ENCODE measurements at regions not wholly inside any gene's neighbourhood (a gene's known extent, or its start where the extent isn't known, plus 50 kb on each side); places are given as distances from the start of the nearest gene placed in this dataset.

DNA sequence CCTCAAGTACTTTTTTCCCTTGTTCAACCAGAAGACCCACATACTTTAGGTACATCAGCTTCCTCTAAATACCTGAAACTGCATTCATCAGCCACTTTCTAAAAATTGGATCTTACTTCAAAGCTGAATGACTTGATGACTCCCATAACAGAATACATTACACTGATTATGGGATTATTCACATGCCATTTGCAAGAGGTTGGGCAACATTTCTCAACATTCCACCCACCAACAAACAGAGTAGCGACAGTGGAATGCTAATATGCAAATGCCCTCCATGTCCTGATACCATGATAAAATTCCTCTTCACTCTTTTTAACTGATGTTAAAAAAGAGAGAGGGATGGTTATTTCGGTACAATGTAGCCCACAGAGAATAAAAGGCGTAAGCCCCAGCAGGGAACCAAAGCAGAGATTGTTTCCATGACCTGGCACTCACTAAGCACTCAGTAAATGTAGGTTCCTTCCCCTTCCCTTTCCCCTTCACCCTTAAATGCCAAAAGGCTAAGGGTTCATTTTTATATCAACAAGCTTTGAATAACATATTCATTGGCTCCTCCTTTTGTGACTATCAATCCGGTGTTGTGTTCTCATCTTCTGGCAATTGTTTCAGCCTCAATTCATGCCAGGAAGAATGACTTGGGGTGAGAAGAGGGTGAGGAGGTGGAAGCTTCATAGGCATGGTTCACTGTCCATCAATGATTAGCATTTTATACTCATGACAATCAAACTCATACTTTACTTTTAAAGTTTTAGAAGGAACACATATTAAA lies 317.2 kb downstream of the DHX15 start:
- DNase-seq (ENCODE audit: extremely low read depth in 1 of 4, low spot score in 3 of 4), result no peak
- CTCF ChIA-PET (ENCODE audit: low intra/inter-chr PET ratio), result no interaction called here
- Histone ChIP-seq H4K20me1 (replicated peaks; ENCODE audit: control insufficient read depth, insufficient read depth, low read length) (no peaks in the 10 kb centered on the region), H3K9ac (ENCODE audit: insufficient read depth in 1 of 2, low read depth in 2 of 2, low read length in 2 of 2) (no peak overlapping the region), H3K9me3 (replicated peaks; ENCODE audit: control insufficient read depth, insufficient read depth, low read depth, low read length) (no peaks in the 10 kb centered on the region), H3K9me1 (ENCODE audit: control insufficient read depth, insufficient read depth, low read length) (no peaks in the 10 kb centered on the region), H3K4me2 (ENCODE audit: insufficient read depth, low read length) (no peak overlapping the region), H3K27ac (ENCODE audit: extremely low read depth, low read depth, low read length) (no peak overlapping the region), H3K4me3 (no peak overlapping the region), H3K4me1 (replicated peaks in 1 of 2; ENCODE audit: control insufficient read depth in 2 of 2, insufficient read depth in 2 of 2, low read length in 2 of 2) (no peaks in the 10 kb centered on the region), H3K36me3 (ENCODE audit: control insufficient read depth, insufficient read depth, low read length) (no peaks in the 10 kb centered on the region), H3K79me2 (ENCODE audit: control insufficient read depth, insufficient read depth, low read length) (no peaks in the 10 kb centered on the region), H3K27me3 (ENCODE audit: control insufficient read depth in 2 of 2, insufficient read depth in 2 of 2, low read length in 2 of 2) (no peaks in the 10 kb centered on the region; a peak in 1 of 5 replicates), H2AFZ (ENCODE audit: low read depth, low read length) (no peak overlapping the region)
- POLR2A ChIA-PET, result no interaction called here
- intact Hi-C loops (cut with micrococcal nuclease), result no loop called here
- in situ Hi-C loops (cut with MboI), result no loop called here
- ATAC-seq, result no peak
- 2% methylated on average over 4 of the region's 4 CpGs for WGBS (ENCODE audit: insufficient coverage, low coverage, missing lambda C conversion rate)
- no peak for FAIRE-seq
- BruUV-seq (replicated peaks), result no TSS peak
- TF ChIP-seq, protein P1, sequence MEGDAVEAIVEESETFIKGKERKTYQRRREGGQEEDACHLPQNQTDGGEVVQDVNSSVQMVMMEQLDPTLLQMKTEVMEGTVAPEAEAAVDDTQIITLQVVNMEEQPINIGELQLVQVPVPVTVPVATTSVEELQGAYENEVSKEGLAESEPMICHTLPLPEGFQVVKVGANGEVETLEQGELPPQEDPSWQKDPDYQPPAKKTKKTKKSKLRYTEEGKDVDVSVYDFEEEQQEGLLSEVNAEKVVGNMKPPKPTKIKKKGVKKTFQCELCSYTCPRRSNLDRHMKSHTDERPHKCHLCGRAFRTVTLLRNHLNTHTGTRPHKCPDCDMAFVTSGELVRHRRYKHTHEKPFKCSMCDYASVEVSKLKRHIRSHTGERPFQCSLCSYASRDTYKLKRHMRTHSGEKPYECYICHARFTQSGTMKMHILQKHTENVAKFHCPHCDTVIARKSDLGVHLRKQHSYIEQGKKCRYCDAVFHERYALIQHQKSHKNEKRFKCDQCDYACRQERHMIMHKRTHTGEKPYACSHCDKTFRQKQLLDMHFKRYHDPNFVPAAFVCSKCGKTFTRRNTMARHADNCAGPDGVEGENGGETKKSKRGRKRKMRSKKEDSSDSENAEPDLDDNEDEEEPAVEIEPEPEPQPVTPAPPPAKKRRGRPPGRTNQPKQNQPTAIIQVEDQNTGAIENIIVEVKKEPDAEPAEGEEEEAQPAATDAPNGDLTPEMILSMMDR (IDR thresholded peaks at IDR 0.05 in 2 of 3, conservative IDR thresholded peaks at IDR 0.05 in 1 of 3; ENCODE audit: insufficient read depth in 2 of 3, low read depth in 1 of 3, low read length in 3 of 3), result no peak
- no peak for TF ChIP-seq ZNF311 (CRISPR knock-in tag; IDR thresholded peaks at IDR 0.05)
- TF ChIP-seq EHMT2 (IDR thresholded peaks at IDR 0.05), result no peak
- TF ChIP-seq TAL1 (IDR thresholded peaks at IDR 0.05), result no peak
- TF ChIP-seq, protein P2, sequence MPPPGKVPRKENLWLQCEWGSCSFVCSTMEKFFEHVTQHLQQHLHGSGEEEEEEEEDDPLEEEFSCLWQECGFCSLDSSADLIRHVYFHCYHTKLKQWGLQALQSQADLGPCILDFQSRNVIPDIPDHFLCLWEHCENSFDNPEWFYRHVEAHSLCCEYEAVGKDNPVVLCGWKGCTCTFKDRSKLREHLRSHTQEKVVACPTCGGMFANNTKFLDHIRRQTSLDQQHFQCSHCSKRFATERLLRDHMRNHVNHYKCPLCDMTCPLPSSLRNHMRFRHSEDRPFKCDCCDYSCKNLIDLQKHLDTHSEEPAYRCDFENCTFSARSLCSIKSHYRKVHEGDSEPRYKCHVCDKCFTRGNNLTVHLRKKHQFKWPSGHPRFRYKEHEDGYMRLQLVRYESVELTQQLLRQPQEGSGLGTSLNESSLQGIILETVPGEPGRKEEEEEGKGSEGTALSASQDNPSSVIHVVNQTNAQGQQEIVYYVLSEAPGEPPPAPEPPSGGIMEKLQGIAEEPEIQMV (tag; conservative IDR thresholded peaks at IDR 0.05; ENCODE audit: low read depth), result no peak
- TF ChIP-seq TCF7L2 (IDR thresholded peaks at IDR 0.05; ENCODE audit: low read depth, low read length), result no peak
- TF ChIP-seq, protein P3, sequence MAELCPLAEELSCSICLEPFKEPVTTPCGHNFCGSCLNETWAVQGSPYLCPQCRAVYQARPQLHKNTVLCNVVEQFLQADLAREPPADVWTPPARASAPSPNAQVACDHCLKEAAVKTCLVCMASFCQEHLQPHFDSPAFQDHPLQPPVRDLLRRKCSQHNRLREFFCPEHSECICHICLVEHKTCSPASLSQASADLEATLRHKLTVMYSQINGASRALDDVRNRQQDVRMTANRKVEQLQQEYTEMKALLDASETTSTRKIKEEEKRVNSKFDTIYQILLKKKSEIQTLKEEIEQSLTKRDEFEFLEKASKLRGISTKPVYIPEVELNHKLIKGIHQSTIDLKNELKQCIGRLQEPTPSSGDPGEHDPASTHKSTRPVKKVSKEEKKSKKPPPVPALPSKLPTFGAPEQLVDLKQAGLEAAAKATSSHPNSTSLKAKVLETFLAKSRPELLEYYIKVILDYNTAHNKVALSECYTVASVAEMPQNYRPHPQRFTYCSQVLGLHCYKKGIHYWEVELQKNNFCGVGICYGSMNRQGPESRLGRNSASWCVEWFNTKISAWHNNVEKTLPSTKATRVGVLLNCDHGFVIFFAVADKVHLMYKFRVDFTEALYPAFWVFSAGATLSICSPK (IDR thresholded peaks at IDR 0.05; ENCODE audit: borderline replicate concordance), result no peak
- no peak for TF ChIP-seq SMAD3 (CRISPR knock-in tag; conservative IDR thresholded peaks at IDR 0.05)
- TF ChIP-seq, protein P4, sequence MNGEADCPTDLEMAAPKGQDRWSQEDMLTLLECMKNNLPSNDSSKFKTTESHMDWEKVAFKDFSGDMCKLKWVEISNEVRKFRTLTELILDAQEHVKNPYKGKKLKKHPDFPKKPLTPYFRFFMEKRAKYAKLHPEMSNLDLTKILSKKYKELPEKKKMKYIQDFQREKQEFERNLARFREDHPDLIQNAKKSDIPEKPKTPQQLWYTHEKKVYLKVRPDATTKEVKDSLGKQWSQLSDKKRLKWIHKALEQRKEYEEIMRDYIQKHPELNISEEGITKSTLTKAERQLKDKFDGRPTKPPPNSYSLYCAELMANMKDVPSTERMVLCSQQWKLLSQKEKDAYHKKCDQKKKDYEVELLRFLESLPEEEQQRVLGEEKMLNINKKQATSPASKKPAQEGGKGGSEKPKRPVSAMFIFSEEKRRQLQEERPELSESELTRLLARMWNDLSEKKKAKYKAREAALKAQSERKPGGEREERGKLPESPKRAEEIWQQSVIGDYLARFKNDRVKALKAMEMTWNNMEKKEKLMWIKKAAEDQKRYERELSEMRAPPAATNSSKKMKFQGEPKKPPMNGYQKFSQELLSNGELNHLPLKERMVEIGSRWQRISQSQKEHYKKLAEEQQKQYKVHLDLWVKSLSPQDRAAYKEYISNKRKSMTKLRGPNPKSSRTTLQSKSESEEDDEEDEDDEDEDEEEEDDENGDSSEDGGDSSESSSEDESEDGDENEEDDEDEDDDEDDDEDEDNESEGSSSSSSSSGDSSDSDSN (IDR thresholded peaks at IDR 0.05; ENCODE audit: borderline replicate concordance in 1 of 2, low read depth in 2 of 2, low read length in 2 of 2), result no peak
- no peak for TF ChIP-seq PTBP1 (IDR thresholded peaks at IDR 0.05; ENCODE audit: low read depth, low read length)
- TF ChIP-seq CBX2 (IDR thresholded peaks at IDR 0.05; ENCODE audit: insufficient read depth, low read length, poor library complexity, severe bottlenecking), result no peak
- TF ChIP-seq MTA3 (IDR thresholded peaks at IDR 0.05; ENCODE audit: borderline replicate concordance), result no peak
- TF ChIP-seq CEBPB (tag; IDR thresholded peaks at IDR 0.05), result no peak
